Keratinocyte (primary cell): ENCODE measurements at regions not wholly inside any gene's neighbourhood (a gene's known extent, or its start where the extent isn't known, plus 50 kb on each side); places are given as distances from the start of the nearest gene placed in this dataset.
"Not testable (repeated sequence)": the region's sequence is repeated elsewhere in the genome, so short reads cannot be mapped to it uniquely, and the experiment has no call there.

Experiments
- DNase-seq: peaks from one replicate; pipeline ENCODE4 v3.0.0-alpha.2; 2011; ENCODE audit warnings: low read depth, missing footprints, low spot score
- FAIRE-seq: peaks from 2 replicates; lab custom pipeline; 2011; peaks lifted over from hg19 to GRCh38; lab: Jason Lieb, UNC
- H2AFZ ChIP-seq: 2 replicates; pipeline ENCODE4 v1.6.0; 2012; ENCODE audit warnings: low read length, control low read depth, inconsistent platforms; ENCODE audit not compliant: control insufficient read depth
- H3K27ac ChIP-seq: 2 replicates; pipeline ENCODE4 v1.5.1; 2011; ENCODE audit warnings: low read length; ENCODE audit not compliant: control insufficient read depth, insufficient read depth
- H3K27me3 ChIP-seq: 3 replicates; pipeline ENCODE4 v1.6.0; 2011; ENCODE audit warnings: low read length; ENCODE audit not compliant: control insufficient read depth, insufficient read depth; ENCODE audit errors: extremely low read depth
- H3K36me3 ChIP-seq, 2 experiments: 2 replicates in 1 of 2; 3 replicates in 1 of 2; pipeline ENCODE4 v1.5.1; 2011; ENCODE audit warnings: low read length in 2 of 2, mild to moderate bottlenecking in 1 of 2; ENCODE audit not compliant: control insufficient read depth in 2 of 2, insufficient read depth in 2 of 2; ENCODE audit errors: extremely low read depth in 1 of 2
- H3K4me1 ChIP-seq: 3 replicates; pipeline ENCODE4 v1.5.1; 2011; ENCODE audit warnings: low read length; ENCODE audit not compliant: control insufficient read depth, insufficient read depth; ENCODE audit errors: extremely low read depth
- H3K4me2 ChIP-seq: 3 replicates; pipeline ENCODE4 v1.6.0; 2011; ENCODE audit warnings: low read depth, low read length; ENCODE audit not compliant: control insufficient read depth, insufficient read depth; ENCODE audit errors: extremely low read depth
- H3K4me3 ChIP-seq, 3 experiments: fragments of 200-600 bp in 1 of 3; sonication (generic) in 1 of 3; 2 replicates in 2 of 3; 3 replicates in 1 of 3; pipeline ENCODE4 v1.5.1; 2011 to 2016; ENCODE audit warnings: low read length in 3 of 3, mild to moderate bottlenecking in 3 of 3, control low read depth in 2 of 3, inconsistent platforms in 1 of 3, low read depth in 1 of 3, mixed read lengths in 1 of 3, mixed run types in 1 of 3, moderate library complexity in 1 of 3; ENCODE audit not compliant: control insufficient read depth in 2 of 3, insufficient read depth in 2 of 3; ENCODE audit errors: extremely low read depth in 1 of 3
- H3K79me2 ChIP-seq: 2 replicates; pipeline ENCODE4 v1.6.0; 2012; ENCODE audit warnings: low read length; ENCODE audit not compliant: control insufficient read depth, insufficient read depth
- H3K9ac ChIP-seq: 3 replicates; pipeline ENCODE4 v1.6.0; 2011; ENCODE audit warnings: low read length; ENCODE audit not compliant: control insufficient read depth, insufficient read depth; ENCODE audit errors: extremely low read depth
- H3K9me1 ChIP-seq: 3 replicates; pipeline ENCODE4 v1.6.0; 2011; ENCODE audit warnings: low read length; ENCODE audit not compliant: control insufficient read depth, insufficient read depth; ENCODE audit errors: extremely low read depth
- H3K9me3 ChIP-seq: 2 replicates; pipeline ENCODE4 v1.5.1; 2012; ENCODE audit warnings: low read depth, low read length; ENCODE audit not compliant: control insufficient read depth
- H4K20me1 ChIP-seq: 3 replicates; pipeline ENCODE4 v1.6.0; 2011; ENCODE audit warnings: low read length; ENCODE audit not compliant: control insufficient read depth, insufficient read depth; ENCODE audit errors: extremely low read depth
- EZH2 ChIP-seq: IDR thresholded peaks from one replicate; pipeline ENCODE4 v1.6.1; 2012; ENCODE audit warnings: inconsistent platforms, mild to moderate bottlenecking, low read length, moderate library complexity
- dilution Hi-C: fragments of 300-500 bp; cut with MboI; formaldehyde crosslinking; loops from one replicate; pipeline ENCODE4 v1.7.0; 2020; ENCODE audit warnings: low sequenced_read_pairs; ENCODE audit not compliant: extremely low pct_ligation_motif_present
- TF ChIP-seq, protein P1 (sequence below), 3 experiments: IDR thresholded peaks in 1 of 3; conservative IDR thresholded peaks in 1 of 3; optimal IDR thresholded peaks in 1 of 3; 2 replicates in 2 of 3; 3 replicates in 1 of 3; pipeline versions ENCODE3 to v1.5.1; 2011; ENCODE audit warnings: low read length in 3 of 3, mild to moderate bottlenecking in 3 of 3, moderate library complexity in 2 of 3, control low read depth in 1 of 3, inconsistent platforms in 1 of 3; ENCODE audit not compliant: insufficient read depth in 2 of 3; ENCODE audit errors: extremely low read depth in 1 of 3

- FAIRE-seq, H3K27me3 ChIP-seq, H3K79me2 ChIP-seq, H3K4me2 ChIP-seq, H4K20me1 ChIP-seq, H3K4me1 ChIP-seq, H3K27ac ChIP-seq, H3K4me3 ChIP-seq, H3K36me3 ChIP-seq, DNase-seq, H3K9me3 ChIP-seq, dilution Hi-C loops, H2AFZ ChIP-seq, H3K9ac ChIP-seq, H3K9me1 ChIP-seq: not testable (repeated sequence)
These were observed 124.3 kb downstream of the PTCHD1 start for GRCh38 chrX:23458957-23459356.

DNA sequence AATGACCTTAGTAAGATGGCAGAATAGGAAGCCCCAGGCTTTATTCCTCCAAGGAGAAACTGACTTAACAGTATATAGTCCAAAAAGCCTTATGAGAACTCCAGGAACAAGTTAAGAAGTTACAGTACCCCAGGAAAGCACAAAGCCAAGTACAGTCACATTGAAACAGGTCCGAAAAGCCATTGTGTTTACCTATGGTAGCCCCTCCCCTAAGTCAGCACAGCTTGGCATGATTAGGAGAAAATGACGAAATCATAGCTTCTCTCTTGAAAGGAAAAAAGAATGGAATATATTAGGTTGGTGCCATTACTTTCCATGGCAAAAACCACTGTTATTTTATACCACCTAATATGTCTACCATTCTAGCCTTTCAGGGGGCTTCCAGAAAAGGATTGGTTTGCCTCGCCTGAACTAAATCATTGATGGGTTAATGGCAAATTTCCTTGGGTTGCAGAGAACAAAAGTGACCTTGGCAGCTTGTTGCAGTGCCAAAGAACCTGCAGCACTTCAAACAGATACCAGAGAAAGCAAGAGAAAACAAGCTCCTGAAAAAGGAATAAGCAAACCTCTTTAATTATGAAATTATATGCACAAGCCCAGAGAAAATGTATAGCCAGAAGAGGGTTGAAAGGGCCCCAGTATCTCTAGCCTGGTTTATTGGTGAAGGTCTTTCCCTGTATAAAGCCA lies 130.6 kb downstream of the PTCHD1 start:
- Histone ChIP-seq H3K9me3 (no peaks in the 10 kb centered on the region), H3K9ac (no peak overlapping the region), H3K36me3 (no peaks in the 10 kb centered on the region), H3K27ac (no peak overlapping the region), H3K27me3 (no peaks in the 10 kb centered on the region), H3K4me3 (no peak overlapping the region), H4K20me1 (no peaks in the 10 kb centered on the region), H3K4me2 (no peak overlapping the region), H3K9me1 (no peaks in the 10 kb centered on the region), H3K79me2 (no peaks in the 10 kb centered on the region), H2AFZ (no peak overlapping the region), H3K4me1 (no peaks in the 10 kb centered on the region)
- FAIRE-seq = no peak
- TF ChIP-seq, protein P1, sequence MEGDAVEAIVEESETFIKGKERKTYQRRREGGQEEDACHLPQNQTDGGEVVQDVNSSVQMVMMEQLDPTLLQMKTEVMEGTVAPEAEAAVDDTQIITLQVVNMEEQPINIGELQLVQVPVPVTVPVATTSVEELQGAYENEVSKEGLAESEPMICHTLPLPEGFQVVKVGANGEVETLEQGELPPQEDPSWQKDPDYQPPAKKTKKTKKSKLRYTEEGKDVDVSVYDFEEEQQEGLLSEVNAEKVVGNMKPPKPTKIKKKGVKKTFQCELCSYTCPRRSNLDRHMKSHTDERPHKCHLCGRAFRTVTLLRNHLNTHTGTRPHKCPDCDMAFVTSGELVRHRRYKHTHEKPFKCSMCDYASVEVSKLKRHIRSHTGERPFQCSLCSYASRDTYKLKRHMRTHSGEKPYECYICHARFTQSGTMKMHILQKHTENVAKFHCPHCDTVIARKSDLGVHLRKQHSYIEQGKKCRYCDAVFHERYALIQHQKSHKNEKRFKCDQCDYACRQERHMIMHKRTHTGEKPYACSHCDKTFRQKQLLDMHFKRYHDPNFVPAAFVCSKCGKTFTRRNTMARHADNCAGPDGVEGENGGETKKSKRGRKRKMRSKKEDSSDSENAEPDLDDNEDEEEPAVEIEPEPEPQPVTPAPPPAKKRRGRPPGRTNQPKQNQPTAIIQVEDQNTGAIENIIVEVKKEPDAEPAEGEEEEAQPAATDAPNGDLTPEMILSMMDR (optimal IDR thresholded peaks at IDR 0.05 in 1 of 3, IDR thresholded peaks at IDR 0.05 in 1 of 3, conservative IDR thresholded peaks at IDR 0.05 in 1 of 3; ENCODE audit: extremely low read depth in 1 of 3, insufficient read depth in 2 of 3, low read length in 3 of 3) = no peak
- no peak for TF ChIP-seq EZH2
- no peak for DNase-seq
- dilution Hi-C loops = no loop called here

DNA sequence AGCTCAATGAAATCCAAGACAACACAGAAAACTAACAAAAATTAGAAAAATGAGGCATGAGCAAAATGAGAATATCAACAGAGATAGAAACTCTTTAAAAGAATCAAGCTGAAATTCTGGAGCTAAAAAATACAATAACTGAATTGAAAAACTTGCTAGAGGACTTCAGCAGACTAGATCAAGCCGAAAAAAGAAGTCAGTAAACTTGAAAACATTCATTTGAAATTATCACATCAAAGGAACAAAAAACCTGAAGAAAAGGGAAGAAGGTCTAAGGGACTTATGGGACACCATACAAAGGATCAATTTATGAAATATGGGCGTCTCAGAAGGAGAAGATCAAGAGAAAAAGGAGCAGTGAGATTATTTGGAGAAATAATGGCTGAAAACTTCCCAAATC lies 131.3 kb downstream of the PTCHD1 start:
- Histone ChIP-seq H3K9ac (no peak overlapping the region), H3K4me2 (no peak overlapping the region), H3K27ac (no peak overlapping the region), H3K36me3 (no peaks in the 10 kb centered on the region), H3K9me1 (no peaks in the 10 kb centered on the region), H3K4me3 (no peak overlapping the region), H4K20me1 (no peaks in the 10 kb centered on the region), H3K27me3 (no peaks in the 10 kb centered on the region), H3K4me1 (no peaks in the 10 kb centered on the region), H3K9me3 (no peaks in the 10 kb centered on the region), H2AFZ (no peak overlapping the region), H3K79me2 (no peaks in the 10 kb centered on the region)
- no peak for TF ChIP-seq EZH2
- TF ChIP-seq, protein P1 (optimal IDR thresholded peaks at IDR 0.05 in 1 of 3, IDR thresholded peaks at IDR 0.05 in 1 of 3, conservative IDR thresholded peaks at IDR 0.05 in 1 of 3; ENCODE audit: extremely low read depth in 1 of 3, insufficient read depth in 2 of 3, low read length in 3 of 3) = no peak
- FAIRE-seq (no peak), DNase-seq (no peak)
- dilution Hi-C loops = no loop called here
